ENCODE measurements at regions not wholly inside any gene's neighbourhood (a gene's known extent, or its start where the extent isn't known, plus 50 kb on each side); places are given as distances from the start of the nearest gene placed in this dataset.

DNA sequence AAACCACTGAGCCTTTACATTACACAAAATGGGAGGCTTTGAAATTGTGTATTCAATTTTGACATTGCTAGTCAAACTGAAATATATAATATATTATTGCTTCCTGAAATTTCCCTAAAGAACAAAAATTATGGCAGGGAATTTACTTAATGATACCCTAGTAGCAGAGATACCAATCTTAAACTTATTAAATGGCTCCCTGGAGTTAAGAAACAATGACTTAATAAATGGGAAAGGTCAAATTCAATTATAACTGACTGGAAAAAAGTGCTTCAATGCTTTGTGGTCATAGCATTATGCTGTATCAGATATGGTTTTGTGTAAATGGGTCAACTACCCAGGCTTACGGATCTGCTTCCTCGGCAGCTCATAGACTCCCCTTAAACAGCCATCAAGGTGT lies 244.1 kb downstream of the CNTN3 start:
- TF ChIP-seq EZH2 (IDR thresholded peaks at IDR 0.05; ENCODE audit: insufficient read depth, poor library complexity, severe bottlenecking) (no peak), EZH2phosphoT487 (IDR thresholded peaks at IDR 0.05; ENCODE audit: insufficient read depth, low read depth) (no peak)

All from GM23248 (cell line).